SH-SY5Y (cell line): ENCODE measurements at regions not wholly inside any gene's neighbourhood (a gene's known extent, or its start where the extent isn't known, plus 50 kb on each side); places are given as distances from the start of the nearest gene placed in this dataset.

Experiments used
- GATA2 ChIP-seq: IDR thresholded peaks from 2 replicates; pipeline ENCODE4 v1.6.1; 2011; ENCODE audit warnings: mild to moderate bottlenecking, low read depth, low read length
- GATA3 ChIP-seq: IDR thresholded peaks from 2 replicates; pipeline ENCODE4 v1.6.1; 2011; ENCODE audit warnings: low read depth, mild to moderate bottlenecking, low read length, moderate library complexity

- TF ChIP-seq GATA2 (no peak), GATA3 (no peak)
Measured at GRCh38 chr1:185566995-185567394, 167.2 kb upstream of the HMCN1 start.
